ENCODE measurements at regions not wholly inside any gene's neighbourhood (a gene's known extent, or its start where the extent isn't known, plus 50 kb on each side); places are given as distances from the start of the nearest gene placed in this dataset.
"Not testable (repeated sequence)": the region's sequence is repeated elsewhere in the genome, so short reads cannot be mapped to it uniquely, and the experiment has no call there.

GRCh38 chr7:68067845-68068244, 1071.2 kb downstream of the TYW1 start:
- Histone ChIP-seq H3K4me3 (ENCODE audit: control insufficient read depth in 1 of 2, extremely low read depth in 1 of 2, low read length in 1 of 2) (no peak overlapping the region), H3K36me3 (ENCODE audit: control insufficient read depth in 2 of 2, extremely low read depth in 1 of 2, insufficient read depth in 1 of 2, low read length in 1 of 2) (no peaks in the 10 kb centered on the region), H3K27ac (ENCODE audit: low read length) (no peak overlapping the region), H3K4me1 (ENCODE audit: control insufficient read depth in 1 of 2, extremely low read depth in 1 of 2, insufficient read depth in 2 of 2, low read length in 2 of 2) (no peaks in the 10 kb centered on the region), H3K9me3 (no peaks in the 10 kb centered on the region), H3K27me3 (replicated peaks in 1 of 2; ENCODE audit: control insufficient read depth in 2 of 2, extremely low read depth in 1 of 2, insufficient read depth in 2 of 2, low read length in 1 of 2) (no peaks in the 10 kb centered on the region)
- DNase-seq, result no peak
- POLR2A ChIA-PET, result no interaction called here
- CTCF ChIA-PET, result no interaction called here
- H3K36me3 Mint-ChIP-seq, result no peaks in the 10 kb centered on the region
- no CpG with 5 or more reads among the region's 4 CpGs for WGBS (ENCODE audit: insufficient coverage)
- ATAC-seq (replicated peaks in 1 of 4), result no peak
- no peaks in the 10 kb centered on the region for H3K4me1 Mint-ChIP-seq
- H3K9me3 Mint-ChIP-seq, result peaks cover 8 to 21% (median 11%) of the 10 kb centered on the region in 3 donors
- no peak overlapping the region for H3K4me3 Mint-ChIP-seq
- no peaks in the 10 kb centered on the region for H3K27me3 Mint-ChIP-seq
- no peak overlapping the region for H3K27ac Mint-ChIP-seq

GRCh38 chr7:68070992-68071391, 1074.4 kb downstream of the TYW1 start:
- no peaks in the 10 kb centered on the region for H3K4me1 Mint-ChIP-seq
- no peak for ATAC-seq (replicated peaks in 1 of 4)
- whole genome bisulfite sequencing (ENCODE audit: insufficient coverage), result 70% methylated on average over 2 of the region's 5 CpGs
- Histone ChIP-seq H3K36me3 (ENCODE audit: control insufficient read depth in 2 of 2, extremely low read depth in 1 of 2, insufficient read depth in 1 of 2, low read length in 1 of 2) (no peaks in the 10 kb centered on the region), H3K4me1 (ENCODE audit: control insufficient read depth in 1 of 2, extremely low read depth in 1 of 2, insufficient read depth in 2 of 2, low read length in 2 of 2) (no peaks in the 10 kb centered on the region), H3K27ac (ENCODE audit: low read length) (no peak overlapping the region), H3K4me3 (ENCODE audit: control insufficient read depth in 1 of 2, extremely low read depth in 1 of 2, low read length in 1 of 2) (no peak overlapping the region), H3K9me3 (peaks cover 2% of the 10 kb centered on the region), H3K27me3 (replicated peaks in 1 of 2; ENCODE audit: control insufficient read depth in 2 of 2, extremely low read depth in 1 of 2, insufficient read depth in 2 of 2, low read length in 1 of 2) (no peaks in the 10 kb centered on the region)
- H3K27me3 Mint-ChIP-seq, result no peaks in the 10 kb centered on the region
- no peaks in the 10 kb centered on the region for H3K36me3 Mint-ChIP-seq
- H3K4me3 Mint-ChIP-seq, result no peak overlapping the region
- no peak overlapping the region for H3K27ac Mint-ChIP-seq
- POLR2A ChIA-PET, result no interaction called here
- no peak for DNase-seq
- peaks cover 8 to 19% (median 15%) of the 10 kb centered on the region in 3 donors for H3K9me3 Mint-ChIP-seq
- CTCF ChIA-PET, result interaction anchor here in 1 of 2 donors (0.6 kb wide), 1 partner anchor 26 kb away, joined by 3 read pairs; no protein-coding TSS in a partner anchor

DNA sequence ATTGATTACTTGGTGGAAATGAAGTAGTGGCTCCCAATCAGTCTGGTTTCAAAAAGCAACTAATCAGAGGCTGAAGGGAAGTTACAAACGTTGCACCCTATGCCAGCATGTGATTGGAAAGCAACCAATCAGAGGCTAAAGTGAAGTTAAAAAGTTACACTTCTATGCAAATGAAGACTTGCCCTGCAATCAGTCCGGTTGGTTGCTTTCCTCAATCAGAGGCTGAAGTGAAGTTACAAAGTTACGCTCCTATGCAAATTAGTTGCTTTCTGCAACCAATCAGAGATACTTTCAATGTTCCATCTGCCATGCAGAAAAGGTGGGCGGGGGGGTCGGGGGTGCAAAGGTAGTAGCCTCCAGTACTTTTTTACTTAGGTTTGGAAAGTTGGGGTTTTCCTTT, 1077.1 kb downstream of the TYW1 start:
- no peaks in the 10 kb centered on the region for H3K36me3 ChIP-seq (ENCODE audit: control insufficient read depth in 2 of 2, extremely low read depth in 1 of 2, insufficient read depth in 1 of 2, low read length in 1 of 2)
- ChIA-PET CTCF (no interaction called here), POLR2A (interaction anchor here in 1 of 2 donors (0.7 kb wide), 1 partner anchor 499 kb away, joined by 6 read pairs; no protein-coding TSS in a partner anchor)
- H3K4me3 ChIP-seq (ENCODE audit: control insufficient read depth in 1 of 2, extremely low read depth in 1 of 2, low read length in 1 of 2), result no peak overlapping the region
- H3K4me1 Mint-ChIP-seq, result no peaks in the 10 kb centered on the region
- no peaks in the 10 kb centered on the region for H3K36me3 Mint-ChIP-seq
- H3K27ac Mint-ChIP-seq, result no peak overlapping the region
- ATAC-seq (replicated peaks in 1 of 4), result no peak
- H3K9me3 ChIP-seq, result peaks cover 2% of the 10 kb centered on the region
- no peak overlapping the region for H3K4me3 Mint-ChIP-seq
- no CpG with 5 or more reads among the region's 5 CpGs for WGBS (ENCODE audit: insufficient coverage)
- H3K4me1 ChIP-seq (ENCODE audit: control insufficient read depth in 1 of 2, extremely low read depth in 1 of 2, insufficient read depth in 2 of 2, low read length in 2 of 2), result no peaks in the 10 kb centered on the region
- H3K27me3 ChIP-seq (replicated peaks in 1 of 2; ENCODE audit: control insufficient read depth in 2 of 2, extremely low read depth in 1 of 2, insufficient read depth in 2 of 2, low read length in 1 of 2), result no peaks in the 10 kb centered on the region
- no peaks in the 10 kb centered on the region for H3K27me3 Mint-ChIP-seq
- no peak for DNase-seq
- no peak overlapping the region for H3K27ac ChIP-seq (ENCODE audit: low read length)
- H3K9me3 Mint-ChIP-seq, result peaks cover 12 to 14% (median 12%) of the 10 kb centered on the region in 3 donors

GRCh38 chr7:68074242-68074641, 1077.6 kb downstream of the TYW1 start:
- Mint-ChIP-seq H3K36me3 (no peaks in the 10 kb centered on the region), H3K4me3 (no peak overlapping the region), H3K4me1 (no peaks in the 10 kb centered on the region), H3K27me3 (no peaks in the 10 kb centered on the region), H3K27ac (no peak overlapping the region), H3K9me3 (peaks cover 12 to 13% (median 12%) of the 10 kb centered on the region in 3 donors)
- CTCF ChIA-PET, result no interaction called here
- ATAC-seq (replicated peaks in 1 of 4) (no peak), DNase-seq (no peak)
- POLR2A ChIA-PET, result interaction anchor here in 1 of 2 donors (0.7 kb wide), 1 partner anchor 499 kb away, joined by 6 read pairs; no protein-coding TSS in a partner anchor
- Histone ChIP-seq H3K4me3 (ENCODE audit: control insufficient read depth in 1 of 2, extremely low read depth in 1 of 2, low read length in 1 of 2) (no peak overlapping the region), H3K27ac (ENCODE audit: low read length) (no peak overlapping the region), H3K9me3 (peaks cover 2% of the 10 kb centered on the region), H3K36me3 (ENCODE audit: control insufficient read depth in 2 of 2, extremely low read depth in 1 of 2, insufficient read depth in 1 of 2, low read length in 1 of 2) (no peaks in the 10 kb centered on the region), H3K27me3 (replicated peaks in 1 of 2; ENCODE audit: control insufficient read depth in 2 of 2, extremely low read depth in 1 of 2, insufficient read depth in 2 of 2, low read length in 1 of 2) (no peaks in the 10 kb centered on the region), H3K4me1 (ENCODE audit: control insufficient read depth in 1 of 2, extremely low read depth in 1 of 2, insufficient read depth in 2 of 2, low read length in 2 of 2) (no peaks in the 10 kb centered on the region)
- 93% methylated on average over 2 of the region's 3 CpGs for WGBS (ENCODE audit: insufficient coverage)

DNA sequence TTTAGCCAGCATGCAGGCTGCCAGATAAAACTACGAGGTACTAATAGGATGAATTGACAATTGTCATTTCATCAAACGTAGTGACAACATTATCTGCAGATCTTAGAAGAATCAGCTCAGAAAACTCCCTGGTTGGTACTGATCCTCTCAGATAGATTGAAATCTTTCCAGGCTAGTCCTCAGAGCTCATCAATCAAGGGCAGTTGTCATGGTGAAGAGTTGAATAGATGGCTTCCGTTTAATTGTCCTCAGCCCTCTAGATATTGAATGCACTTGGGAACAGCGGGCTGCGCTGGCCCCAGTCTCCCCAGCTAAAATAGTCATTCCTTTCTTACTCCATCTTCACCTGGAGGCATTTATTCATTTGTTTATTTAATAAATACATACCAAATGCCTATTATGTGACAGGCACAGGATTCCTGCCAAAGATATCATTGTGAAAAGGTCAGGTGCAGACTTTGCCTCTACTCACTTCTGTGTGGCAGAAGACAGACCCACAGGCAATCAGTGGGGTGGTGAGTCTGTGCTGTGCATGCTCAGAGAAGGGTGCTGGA, 1081.6 kb downstream of the TYW1 start:
- no peaks in the 10 kb centered on the region for H3K36me3 ChIP-seq (ENCODE audit: control insufficient read depth in 2 of 2, extremely low read depth in 1 of 2, insufficient read depth in 1 of 2, low read length in 1 of 2)
- Mint-ChIP-seq H3K36me3 (no peaks in the 10 kb centered on the region), H3K4me3 (no peak overlapping the region), H3K9me3 (peaks cover 9 to 19% (median 18%) of the 10 kb centered on the region in 3 donors), H3K27me3 (no peaks in the 10 kb centered on the region), H3K4me1 (no peaks in the 10 kb centered on the region), H3K27ac (no peak overlapping the region)
- DNase-seq, result no peak
- H3K4me3 ChIP-seq (ENCODE audit: control insufficient read depth in 1 of 2, extremely low read depth in 1 of 2, low read length in 1 of 2), result no peak overlapping the region
- ChIA-PET CTCF (no interaction called here), POLR2A (no interaction called here)
- peaks cover 2% of the 10 kb centered on the region for H3K9me3 ChIP-seq
- no peak for ATAC-seq (replicated peaks in 1 of 4)
- no peaks in the 10 kb centered on the region for H3K27me3 ChIP-seq (replicated peaks in 1 of 2; ENCODE audit: control insufficient read depth in 2 of 2, extremely low read depth in 1 of 2, insufficient read depth in 2 of 2, low read length in 1 of 2)
- H3K4me1 ChIP-seq (ENCODE audit: control insufficient read depth in 1 of 2, extremely low read depth in 1 of 2, insufficient read depth in 2 of 2, low read length in 2 of 2), result no peaks in the 10 kb centered on the region
- WGBS (ENCODE audit: insufficient coverage), result no CpG with 5 or more reads among the region's 5 CpGs
- H3K27ac ChIP-seq (ENCODE audit: low read length), result no peak overlapping the region

- WGBS (ENCODE audit: insufficient coverage), result 90% methylated on average over 39 of the region's 54 CpGs
- ATAC-seq (replicated peaks in 1 of 4); H3K9me3 ChIP-seq; H3K27ac Mint-ChIP-seq; H3K4me3 Mint-ChIP-seq; DNase-seq; H3K27me3 Mint-ChIP-seq; H3K4me3 ChIP-seq (ENCODE audit: control insufficient read depth in 1 of 2, extremely low read depth in 1 of 2, low read length in 1 of 2); H3K36me3 ChIP-seq (ENCODE audit: control insufficient read depth in 2 of 2, extremely low read depth in 1 of 2, insufficient read depth in 1 of 2, low read length in 1 of 2); H3K4me1 Mint-ChIP-seq; H3K27ac ChIP-seq (ENCODE audit: low read length); H3K4me1 ChIP-seq (ENCODE audit: control insufficient read depth in 1 of 2, extremely low read depth in 1 of 2, insufficient read depth in 2 of 2, low read length in 2 of 2); CTCF ChIA-PET; H3K36me3 Mint-ChIP-seq; H3K27me3 ChIP-seq (replicated peaks in 1 of 2; ENCODE audit: control insufficient read depth in 2 of 2, extremely low read depth in 1 of 2, insufficient read depth in 2 of 2, low read length in 1 of 2): not testable (repeated sequence)
- POLR2A ChIA-PET, result interaction anchor here in 1 of 2 donors (0.6 kb wide), 1 partner anchor 640 kb away, joined by 4 read pairs; no protein-coding TSS in a partner anchor
- H3K9me3 Mint-ChIP-seq, result peaks cover 12 to 24% (median 24%) of the 10 kb centered on the region in 3 donors
Measured at GRCh38 chr7:68082066-68082960, 1085.7 kb downstream of the TYW1 start.
